PC-3 (cell line): ENCODE measurements at regions not wholly inside any gene's neighbourhood (a gene's known extent, or its start where the extent isn't known, plus 50 kb on each side); places are given as distances from the start of the nearest gene placed in this dataset.

Experiments used
- ATAC-seq: fragments of 200-7000 bp; cut with Tn5 transposase; 2 replicates; pipeline ENCODE4 v1.9.1; 2020; ENCODE audit warnings: mild to moderate bottlenecking, moderate library complexity
- BruUV-seq: library from RNA; stranded (reverse); fragments of 400-500 nt; replicated peaks from 2 replicates; lab custom pipeline; 2021; lab: Mats Ljungman, UMichigan
- CTCF ChIA-PET: fragments of 300-600 bp; sonication (Branson Sonifier 250); formaldehyde crosslinking; loops from one replicate; lab custom pipeline; 2022; ENCODE audit warnings: antibody characterized with exemption; lab: Charles Lee
- POLR2A ChIA-PET: fragments of 300-600 bp; sonication (Branson Sonifier 250); formaldehyde crosslinking; loops from one replicate; lab custom pipeline; 2022; ENCODE audit warnings: antibody characterized with exemption; ENCODE audit not compliant: unreplicated experiment; lab: Charles Lee
- DNase-seq: peaks from one replicate; pipeline ENCODE4 v3.0.0-alpha.2; 2015
- H2AFZ ChIP-seq: fragments of 300-600 bp; sonication (generic); 2 replicates; pipeline ENCODE4 v1.6.0; 2016; ENCODE audit warnings: antibody characterized with exemption, low read length
- H3F3A ChIP-seq: fragments of 300-600 bp; sonication (generic); one replicate; pipeline ENCODE4 v1.6.0; 2017; ENCODE audit warnings: antibody characterized with exemption, low read length, control low read depth, mild to moderate bottlenecking; ENCODE audit not compliant: unreplicated experiment
- H3K27ac ChIP-seq: fragments of 300-600 bp; sonication (generic); 2 replicates; pipeline ENCODE4 v1.5.1; 2016; ENCODE audit warnings: mild to moderate bottlenecking, low read length
- H3K27me3 ChIP-seq: fragments of 300-600 bp; sonication (generic); 2 replicates; pipeline ENCODE4 v1.6.1; 2016; ENCODE audit warnings: low read length, mixed read lengths
- H3K36me3 ChIP-seq: fragments of 300-600 bp; sonication (generic); 2 replicates; pipeline ENCODE4 v1.6.1; 2016; ENCODE audit warnings: low read depth, mixed run types, low read length, mixed read lengths
- H3K4me1 ChIP-seq: fragments of 300-600 bp; sonication (generic); 2 replicates; pipeline ENCODE4 v1.5.1; 2016; ENCODE audit warnings: low read length; ENCODE audit not compliant: insufficient read depth
- H3K4me2 ChIP-seq: fragments of 300-600 bp; sonication (generic); 2 replicates; pipeline ENCODE4 v1.6.0; 2016; ENCODE audit warnings: low read length
- H3K4me3 ChIP-seq: fragments of 300-600 bp; sonication (generic); 2 replicates; pipeline ENCODE4 v1.5.1; 2016; ENCODE audit warnings: mild to moderate bottlenecking, low read length, mixed read lengths
- H3K79me2 ChIP-seq: fragments of 300-600 bp; sonication (generic); 2 replicates; pipeline ENCODE4 v1.6.1; 2017; ENCODE audit warnings: low read length, mixed read lengths
- H3K9ac ChIP-seq: fragments of 300-600 bp; sonication (generic); 2 replicates; pipeline ENCODE4 v1.6.0; 2016; ENCODE audit warnings: mild to moderate bottlenecking, low read length
- H3K9me2 ChIP-seq: fragments of 300-600 bp; sonication (generic); replicated peaks from 2 replicates; pipeline ENCODE4 v1.6.1; 2016; ENCODE audit warnings: mixed run types, low read length, mixed read lengths
- H3K9me3 ChIP-seq: fragments of 300-600 bp; sonication (generic); 2 replicates; pipeline ENCODE4 v1.6.1; 2016; ENCODE audit warnings: low read length, mixed read lengths
- H4K20me1 ChIP-seq: fragments of 300-600 bp; sonication (generic); 2 replicates; pipeline ENCODE4 v1.6.1; 2016; ENCODE audit warnings: low read length, mixed read lengths
- CTCF ChIP-seq: fragments of 300-600 bp; sonication (generic); conservative IDR thresholded peaks from 2 replicates; pipeline ENCODE4 v1.5.1; 2017; ENCODE audit warnings: antibody characterized with exemption, low read depth, mild to moderate bottlenecking, low read length
- EZH2 ChIP-seq: fragments of 300-600 bp; sonication (generic); IDR thresholded peaks from one replicate; pipeline ENCODE4 v1.6.1; 2017; ENCODE audit warnings: antibody characterized with exemption, mild to moderate bottlenecking, low read length; ENCODE audit not compliant: unreplicated experiment
- EZH2phosphoT487 ChIP-seq: fragments of 300-600 bp; sonication (generic); IDR thresholded peaks from 2 replicates; pipeline ENCODE4 v1.6.1; 2018; ENCODE audit warnings: mild to moderate bottlenecking, antibody characterized with exemption, low read length, borderline replicate concordance
- intact Hi-C: fragments of 100-400 bp; cut with micrococcal nuclease; formaldehyde crosslinking; loops from 2 replicates; pipeline ENCODE4 v1.9.0; 2023

DNA sequence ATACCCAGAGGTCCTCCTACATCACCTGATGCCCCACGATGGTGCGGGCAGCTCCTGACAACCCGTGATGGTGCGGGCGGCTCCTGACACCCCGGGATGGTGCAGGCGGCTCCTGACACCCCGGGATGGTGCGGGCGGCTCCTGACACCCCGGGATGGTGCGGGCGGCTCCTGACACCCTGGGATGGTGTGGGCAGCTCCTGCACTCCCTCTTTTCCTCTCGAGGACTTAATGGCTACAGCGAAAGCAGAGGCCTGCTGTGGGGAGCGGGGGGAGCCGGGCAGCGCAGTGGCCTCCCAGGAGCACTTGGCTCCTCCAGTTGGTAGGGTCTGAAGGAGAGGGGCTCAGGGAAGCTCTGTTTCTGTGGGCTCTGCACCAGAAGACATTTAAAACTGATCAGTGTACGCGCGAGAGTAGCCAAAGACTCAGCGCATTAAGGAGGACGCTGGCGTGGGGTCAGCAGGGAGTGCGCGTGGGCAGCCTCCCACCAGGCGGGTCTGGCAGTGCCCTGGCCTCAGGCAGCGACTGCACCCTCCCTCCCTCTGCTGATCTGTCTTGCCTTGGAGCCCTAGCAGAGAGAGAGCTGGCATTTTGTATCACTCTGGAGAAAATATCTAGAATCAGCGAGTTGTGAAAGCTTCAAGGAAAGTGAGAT, 464.5 kb upstream of the MYT1L start:
- Histone ChIP-seq H3K36me3 (no peaks in the 10 kb centered on the region), H3K4me3 (no peak overlapping the region), H2AFZ (no peak overlapping the region), H3K9me2 (no peaks in the 10 kb centered on the region), H4K20me1 (no peaks in the 10 kb centered on the region), H3K79me2 (no peaks in the 10 kb centered on the region), H3F3A (no peaks in the 10 kb centered on the region), H3K4me1 (no peaks in the 10 kb centered on the region), H3K9me3 (no peaks in the 10 kb centered on the region), H3K9ac (no peak overlapping the region), H3K4me2 (no peak overlapping the region), H3K27ac (no peak overlapping the region), H3K27me3 (peaks cover 43% of the 10 kb centered on the region)
- POLR2A ChIA-PET: no interaction called here
- DNase-seq (no peak), ATAC-seq (no peak)
- CTCF ChIA-PET: no interaction called here
- TF ChIP-seq EZH2: no peak
- no peak for TF ChIP-seq CTCF
- TF ChIP-seq EZH2phosphoT487: no peak
- BruUV-seq: no TSS peak
- intact Hi-C loops: no loop called here

DNA sequence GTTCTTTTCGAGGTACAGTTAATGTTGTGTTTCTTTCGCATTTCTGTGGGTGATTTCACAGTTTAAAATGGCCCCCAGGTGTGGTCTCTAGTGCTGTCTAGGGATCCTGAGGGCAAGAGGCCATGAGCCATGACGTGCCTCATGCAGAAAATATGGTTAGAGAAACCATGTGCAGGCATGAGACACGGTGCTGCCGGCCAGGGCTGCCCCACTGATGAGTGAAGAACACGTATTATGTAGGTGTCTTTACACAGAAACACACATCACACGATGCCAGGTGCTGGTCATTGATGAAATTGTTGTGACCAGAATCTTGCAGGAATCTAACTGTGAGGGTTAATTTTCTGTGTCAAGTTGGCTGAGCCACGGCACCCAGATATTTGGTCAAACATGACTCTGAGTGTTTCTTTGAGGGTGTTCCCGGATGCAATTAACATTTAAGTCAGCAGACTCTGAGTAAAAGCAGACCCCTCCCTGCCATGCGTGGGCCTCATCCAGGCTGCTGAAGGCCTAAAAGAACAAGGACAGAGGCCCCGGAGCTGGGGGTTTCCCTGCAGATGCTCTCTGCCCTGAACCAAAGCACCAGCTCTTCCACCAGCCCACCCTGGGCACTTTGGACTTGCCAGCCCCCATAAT, 463.0 kb upstream of the MYT1L start:
- Histone ChIP-seq H3K4me1 (no peaks in the 10 kb centered on the region), H3K9me2 (no peaks in the 10 kb centered on the region), H3K9ac (no peak overlapping the region), H3K4me3 (no peak overlapping the region), H3K27me3 (peaks cover 58% of the 10 kb centered on the region), H3K4me2 (no peak overlapping the region), H3K79me2 (no peaks in the 10 kb centered on the region), H4K20me1 (no peaks in the 10 kb centered on the region), H3K27ac (no peak overlapping the region), H3F3A (no peaks in the 10 kb centered on the region), H3K9me3 (no peaks in the 10 kb centered on the region), H3K36me3 (no peaks in the 10 kb centered on the region), H2AFZ (no peak overlapping the region)
- TF ChIP-seq EZH2 (no peak), EZH2phosphoT487 (no peak), CTCF (no peak)
- BruUV-seq: no TSS peak
- DNase-seq: no peak
- intact Hi-C loops: no loop called here
- CTCF ChIA-PET: no interaction called here
- no peak for ATAC-seq
- POLR2A ChIA-PET: no interaction called here

DNA sequence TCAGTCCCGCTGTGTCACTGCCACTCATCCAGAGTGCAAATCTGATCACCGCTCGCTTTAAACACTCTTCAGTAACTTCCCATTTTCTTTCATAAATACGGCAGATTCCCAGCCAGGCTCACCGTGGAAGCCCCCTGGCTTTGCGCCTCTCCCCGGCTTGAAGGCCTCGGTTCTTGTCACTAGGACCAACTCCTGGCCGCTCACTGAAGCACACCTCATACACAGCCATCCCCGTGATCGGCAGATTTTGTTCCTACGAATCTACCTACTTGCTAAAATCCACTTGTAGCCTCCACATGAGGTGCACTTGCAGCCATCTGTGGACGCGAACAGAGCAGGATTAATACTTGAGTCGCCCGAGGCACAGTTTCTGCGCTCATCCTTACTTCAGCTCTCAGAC, 462.4 kb upstream of the MYT1L start:
- DNase-seq (no peak), ATAC-seq (no peak)
- no TSS peak for BruUV-seq
- Histone ChIP-seq H3F3A (no peaks in the 10 kb centered on the region), H3K27me3 (peaks cover 63% of the 10 kb centered on the region), H4K20me1 (no peaks in the 10 kb centered on the region), H3K36me3 (no peaks in the 10 kb centered on the region), H3K4me1 (no peaks in the 10 kb centered on the region), H3K9ac (no peak overlapping the region), H3K4me2 (no peak overlapping the region), H2AFZ (no peak overlapping the region), H3K9me2 (no peaks in the 10 kb centered on the region), H3K9me3 (no peaks in the 10 kb centered on the region), H3K79me2 (no peaks in the 10 kb centered on the region), H3K4me3 (no peak overlapping the region), H3K27ac (no peak overlapping the region)
- POLR2A ChIA-PET: no interaction called here
- CTCF ChIA-PET: no interaction called here
- intact Hi-C loops: no loop called here
- no peak for TF ChIP-seq EZH2
- TF ChIP-seq CTCF: no peak
- no peak for TF ChIP-seq EZH2phosphoT487
